GM18520 (cell line): ENCODE measurements at regions not wholly inside any gene's neighbourhood (a gene's known extent, or its start where the extent isn't known, plus 50 kb on each side); places are given as distances from the start of the nearest gene placed in this dataset.

Experiments
- ATAC-seq: cut with Tn5 transposase; IDR thresholded peaks from one replicate; pipeline ENCODE4 v1.9.1; 2021; ENCODE audit not compliant: unreplicated experiment

- no peak for ATAC-seq
Observed at GRCh38 chr2:23238011-23238657, 146.8 kb upstream of the KLHL29 start.

DNA sequence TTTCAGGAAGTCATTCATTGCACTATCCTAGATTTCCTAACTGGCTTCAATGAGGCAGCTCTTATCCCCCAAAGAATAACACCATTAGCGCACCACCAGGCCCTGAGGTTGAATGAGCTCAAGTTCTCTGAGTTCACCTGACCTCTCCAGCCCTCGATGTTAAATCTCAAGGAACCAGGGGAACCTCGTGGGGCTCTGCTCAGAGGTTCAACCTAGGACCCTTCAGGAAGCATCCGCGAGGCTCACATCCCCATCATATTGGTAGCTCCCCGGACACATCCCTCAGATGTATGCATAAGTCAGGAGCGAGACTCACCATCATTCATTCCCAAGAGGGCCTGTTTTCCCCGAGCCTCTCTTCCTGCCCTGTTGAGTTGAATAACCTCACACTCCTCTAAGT is 145.6 kb upstream of the KLHL29 start:
- ATAC-seq, result no peak

DNA sequence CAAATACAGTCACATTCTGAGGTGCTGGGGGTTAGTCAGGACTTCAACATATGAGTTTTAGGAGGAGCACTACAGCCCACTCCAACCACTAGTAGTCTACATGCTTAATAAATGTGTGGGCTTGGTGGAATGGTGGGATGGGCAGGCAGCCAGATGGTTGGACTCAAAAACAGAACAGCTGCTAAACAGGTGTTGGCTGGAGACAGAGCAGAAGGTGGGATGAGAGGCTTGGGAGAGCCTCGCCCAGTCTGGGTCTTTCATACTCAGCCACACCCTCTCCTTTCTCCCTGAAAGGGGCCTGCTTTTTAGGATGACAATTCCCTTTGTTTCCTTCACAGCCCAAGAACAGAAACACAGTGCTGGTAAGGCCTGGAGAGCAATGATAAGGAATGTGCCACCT is 143.9 kb upstream of the KLHL29 start:
- ATAC-seq, result no peak

- no peak for ATAC-seq
Observed at GRCh38 chr2:23241611-23242245, 143.3 kb upstream of the KLHL29 start.

GRCh38 chr2:23243073-23243659 is 141.8 kb upstream of the KLHL29 start:
- ATAC-seq, result no peak

DNA sequence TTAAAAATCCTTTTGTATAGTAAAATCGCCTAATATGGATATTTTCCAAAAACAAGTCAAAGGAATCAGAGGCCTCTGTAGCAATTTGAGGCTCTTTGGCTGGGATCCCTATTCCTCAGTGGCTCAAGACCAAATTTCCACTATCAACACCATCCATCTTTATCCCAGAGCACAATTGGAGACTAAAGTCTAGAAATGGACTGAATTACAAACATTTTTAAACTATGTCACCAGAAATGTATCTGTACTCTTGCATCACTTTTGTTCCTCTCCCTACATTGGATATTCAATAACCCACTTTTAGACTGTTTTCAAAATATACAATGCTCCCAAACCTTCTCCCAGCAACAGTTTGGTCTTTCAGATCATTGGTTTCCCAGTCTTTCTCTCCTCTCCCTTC is 140.4 kb upstream of the KLHL29 start:
- ATAC-seq, result no peak

DNA sequence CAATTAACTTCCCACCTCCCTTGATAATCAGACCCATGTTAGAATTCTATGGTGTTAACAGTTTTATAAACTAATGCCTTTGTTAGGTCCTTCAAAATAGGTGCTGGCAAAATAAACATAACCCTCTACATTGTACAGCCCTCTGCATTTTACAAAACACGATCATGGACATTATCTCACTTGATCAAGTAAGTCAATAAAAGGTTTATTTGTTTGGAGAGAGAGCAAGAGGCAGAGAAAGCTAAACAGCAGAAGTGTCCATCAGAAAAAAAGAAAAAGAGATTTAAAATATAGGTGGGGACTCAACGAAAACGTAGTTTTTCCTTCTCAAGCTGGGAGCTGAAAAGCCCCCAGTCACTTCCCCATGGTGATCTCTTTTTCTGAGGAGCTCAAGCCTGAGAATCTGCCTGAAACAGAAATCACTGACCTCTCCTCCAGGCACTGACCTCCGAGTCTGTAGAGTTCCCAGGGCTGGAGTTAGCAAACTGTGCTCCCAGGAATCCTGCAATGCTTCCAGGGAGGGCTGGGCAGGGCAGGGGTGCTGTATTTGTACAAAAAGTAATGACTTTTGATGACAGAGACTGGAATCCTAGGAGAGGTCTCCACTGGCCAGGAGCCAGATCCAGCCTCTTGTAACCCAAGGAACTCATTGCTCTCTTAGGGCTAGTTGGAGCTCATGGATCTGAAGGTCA is 137.8 kb upstream of the KLHL29 start:
- no peak for ATAC-seq

DNA sequence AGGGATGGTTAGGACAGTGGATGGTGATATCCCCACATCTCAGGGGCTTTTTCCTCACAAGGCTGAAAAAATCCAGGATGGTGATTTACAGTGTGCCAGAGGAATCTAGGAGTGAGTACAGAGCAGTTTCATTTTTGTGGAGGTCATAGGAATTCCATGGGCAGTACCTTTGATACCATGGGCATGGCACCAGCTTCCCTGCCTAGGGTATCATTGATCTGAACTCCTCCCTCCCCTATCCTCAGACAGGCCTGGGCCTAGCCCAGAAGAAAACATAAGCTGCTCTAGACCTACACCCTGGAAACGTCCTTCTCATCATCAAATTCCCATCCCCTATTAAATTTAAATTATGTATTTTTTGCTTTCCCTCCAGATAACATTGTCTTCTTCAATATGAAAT is 136.3 kb upstream of the KLHL29 start:
- no peak for ATAC-seq

GRCh38 chr2:23249348-23249747 is 135.6 kb upstream of the KLHL29 start:
- no peak for ATAC-seq

- no peak for ATAC-seq
Observed at GRCh38 chr2:23250371-23250770, 134.6 kb upstream of the KLHL29 start.

GRCh38 chr2:23256643-23257042 is 128.3 kb upstream of the KLHL29 start:
- ATAC-seq, result no peak

- no peak for ATAC-seq
Observed at GRCh38 chr2:23260621-23261020, 124.4 kb upstream of the KLHL29 start.

DNA sequence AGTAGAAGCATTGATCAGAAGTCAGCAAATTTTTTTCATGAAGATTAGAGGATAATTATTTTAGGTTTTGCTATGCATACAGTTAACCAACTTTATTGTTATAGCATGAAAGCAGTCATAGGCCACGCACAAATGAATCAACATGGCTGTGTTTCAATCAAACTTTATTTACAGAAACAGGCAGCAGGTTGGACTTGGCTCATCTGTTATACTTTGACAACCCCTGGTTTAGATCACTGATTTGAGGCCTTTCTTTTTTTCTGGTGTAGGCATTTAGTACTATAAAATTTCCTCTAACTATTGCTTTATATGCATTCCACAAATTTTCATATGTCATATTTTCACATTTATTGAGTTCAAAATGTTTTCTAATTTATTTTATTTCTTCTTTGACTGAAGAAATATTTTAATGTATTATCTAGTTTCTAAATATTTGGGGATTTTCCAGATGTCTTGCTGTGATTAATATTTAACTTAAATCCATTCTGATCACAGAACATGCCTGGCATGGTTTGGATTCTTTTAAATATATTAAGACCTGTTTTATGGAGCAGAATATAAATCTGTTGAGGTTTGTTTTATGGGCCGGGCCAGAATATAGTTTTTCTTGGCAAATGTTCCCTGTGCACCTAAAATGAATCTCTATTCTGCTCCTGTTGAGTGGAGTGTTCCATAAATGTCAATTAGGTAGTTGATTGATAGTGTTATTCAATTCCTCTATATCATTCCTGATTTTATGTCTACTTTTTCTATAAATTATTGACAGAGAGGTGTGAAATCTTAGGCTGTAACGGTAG is 116.3 kb upstream of the KLHL29 start:
- ATAC-seq, result no peak

DNA sequence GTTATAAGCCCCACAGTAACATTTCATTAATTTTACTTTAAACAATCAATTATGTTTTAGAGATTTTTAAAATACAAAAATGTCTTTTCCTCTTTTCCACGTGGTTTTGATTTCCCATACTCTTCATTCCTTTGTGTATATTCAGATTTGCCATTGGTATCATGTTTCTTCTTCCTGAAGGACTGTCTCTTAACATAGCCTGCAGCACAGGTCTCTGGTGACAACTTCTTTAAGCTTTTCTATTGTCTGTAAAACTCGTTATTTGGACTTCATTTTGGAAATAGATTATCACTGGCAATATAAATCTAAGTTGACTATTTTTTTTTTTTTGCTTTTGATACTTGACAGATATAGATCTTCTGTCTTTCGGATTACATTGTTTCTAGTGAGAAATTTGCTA is 115.2 kb upstream of the KLHL29 start:
- ATAC-seq, result no peak

GRCh38 chr2:23270810-23271209 is 114.2 kb upstream of the KLHL29 start:
- ATAC-seq, result no peak

DNA sequence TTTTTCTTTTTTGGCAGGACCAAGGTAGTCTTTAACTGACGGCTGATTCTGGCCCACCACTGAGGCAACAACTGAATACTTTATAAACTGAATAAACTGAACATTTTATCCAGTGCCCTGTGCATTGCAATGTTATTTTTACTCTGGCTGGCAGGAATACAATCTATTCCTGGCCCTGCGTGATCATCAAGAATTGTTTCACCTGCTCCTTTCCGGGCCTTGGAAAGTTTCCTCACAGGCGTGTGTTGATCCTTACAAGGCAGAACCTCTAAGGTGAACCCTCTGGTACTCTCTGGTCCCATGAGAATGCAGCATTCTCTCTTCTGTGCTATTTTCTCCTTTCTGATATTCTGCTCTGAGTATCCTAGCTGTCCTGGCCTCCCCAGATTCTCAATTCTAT is 113.7 kb upstream of the KLHL29 start:
- no peak for ATAC-seq

DNA sequence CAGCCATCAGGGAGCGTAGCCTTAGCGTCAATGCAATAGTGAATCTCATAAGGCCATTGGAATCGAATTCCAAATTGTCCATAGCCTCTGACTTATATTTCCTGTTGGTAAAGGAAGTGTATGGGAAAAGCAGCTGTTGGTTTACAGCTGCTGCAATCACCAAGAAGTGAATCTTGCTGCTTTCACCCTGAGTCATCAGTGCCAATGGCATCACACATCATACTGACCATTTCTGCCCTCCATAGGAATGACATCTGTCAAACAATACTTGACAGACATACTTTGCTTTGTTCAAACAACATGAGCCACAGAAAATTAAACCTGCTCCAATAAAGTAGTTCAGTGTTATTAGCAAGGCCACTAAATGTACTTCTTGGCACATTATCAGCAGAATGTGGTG is 111.2 kb upstream of the KLHL29 start:
- ATAC-seq, result no peak

DNA sequence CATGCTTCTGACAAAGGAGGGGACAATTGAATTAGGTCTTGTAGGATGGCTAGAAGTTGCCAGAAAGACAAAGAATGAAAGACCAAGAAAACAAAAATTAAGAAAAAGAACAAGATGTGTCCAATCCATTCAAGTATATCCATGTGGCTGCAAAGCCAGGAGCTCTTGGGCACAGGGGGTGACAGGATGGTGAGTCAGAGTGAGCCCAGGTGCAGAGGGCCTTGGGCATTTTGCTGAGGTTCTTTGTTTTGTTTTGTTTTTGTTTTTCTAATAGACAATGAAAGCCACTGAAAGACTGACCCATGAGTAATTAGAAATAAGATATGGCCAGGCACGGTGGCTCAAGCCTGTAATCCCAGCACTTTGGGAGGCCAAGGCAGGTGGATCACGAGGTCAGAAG is 104.6 kb upstream of the KLHL29 start:
- no peak for ATAC-seq

DNA sequence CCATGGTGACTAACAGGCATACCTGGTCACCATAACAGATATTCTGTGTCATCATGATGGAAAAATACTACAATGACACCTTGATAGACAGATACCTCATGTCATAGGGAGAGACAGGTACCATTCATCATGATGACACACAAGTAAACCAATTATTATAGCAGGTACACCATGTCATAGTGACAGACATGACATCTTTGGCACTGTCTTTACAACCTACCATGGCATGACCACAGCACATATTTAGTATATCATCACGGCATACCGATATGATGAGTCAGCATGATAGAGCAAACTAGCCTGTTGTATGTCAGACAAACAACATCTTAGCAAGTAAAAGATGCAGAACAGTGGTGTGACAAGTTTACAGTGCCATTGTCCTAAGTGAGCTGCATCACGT is 101.3 kb upstream of the KLHL29 start:
- no peak for ATAC-seq

DNA sequence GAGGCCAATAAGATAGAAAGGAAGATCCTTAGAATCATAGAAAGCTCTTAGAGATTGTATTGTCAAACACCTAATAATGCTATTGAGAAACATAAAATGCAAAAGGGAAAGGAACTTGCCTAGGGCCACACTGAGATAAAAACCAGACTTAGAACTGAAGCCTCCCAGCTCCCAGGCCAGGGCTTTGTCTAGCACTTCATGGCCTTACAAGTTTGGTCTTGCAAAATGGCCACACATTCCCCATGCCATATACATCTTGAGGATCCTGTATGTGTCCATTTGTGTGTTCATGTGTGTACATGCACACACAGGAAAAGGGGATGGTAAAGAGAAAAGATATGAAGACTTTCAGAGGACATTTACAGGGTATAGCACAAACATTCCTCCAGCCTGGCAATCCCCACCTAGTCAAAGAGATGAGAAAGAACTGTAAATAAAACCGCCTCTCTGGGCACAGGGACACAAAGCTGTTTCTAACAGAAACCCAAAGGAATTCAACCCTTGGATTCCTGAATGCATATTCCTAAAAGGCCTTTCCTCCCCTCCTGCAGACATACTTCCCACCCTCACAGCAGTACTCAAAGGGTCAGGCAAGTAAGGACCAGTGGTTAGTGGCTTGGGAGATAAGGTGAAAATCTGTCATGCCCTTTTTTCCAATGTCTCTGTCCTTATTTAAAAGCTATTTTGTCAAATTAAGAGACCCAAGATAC is 99.7 kb upstream of the KLHL29 start:
- ATAC-seq, result no peak
